PC-3 (cell line): ENCODE measurements at regions not wholly inside any gene's neighbourhood (a gene's known extent, or its start where the extent isn't known, plus 50 kb on each side); places are given as distances from the start of the nearest gene placed in this dataset.
"Not testable (repeated sequence)": the region's sequence is repeated elsewhere in the genome, so short reads cannot be mapped to it uniquely, and the experiment has no call there.

Experiments
- EZH2 ChIP-seq: fragments of 300-600 bp; sonication (generic); IDR thresholded peaks from one replicate; pipeline ENCODE4 v1.6.1; 2017; ENCODE audit warnings: antibody characterized with exemption, mild to moderate bottlenecking, low read length; ENCODE audit not compliant: unreplicated experiment
- EZH2phosphoT487 ChIP-seq: fragments of 300-600 bp; sonication (generic); IDR thresholded peaks from 2 replicates; pipeline ENCODE4 v1.6.1; 2018; ENCODE audit warnings: mild to moderate bottlenecking, antibody characterized with exemption, low read length, borderline replicate concordance

DNA sequence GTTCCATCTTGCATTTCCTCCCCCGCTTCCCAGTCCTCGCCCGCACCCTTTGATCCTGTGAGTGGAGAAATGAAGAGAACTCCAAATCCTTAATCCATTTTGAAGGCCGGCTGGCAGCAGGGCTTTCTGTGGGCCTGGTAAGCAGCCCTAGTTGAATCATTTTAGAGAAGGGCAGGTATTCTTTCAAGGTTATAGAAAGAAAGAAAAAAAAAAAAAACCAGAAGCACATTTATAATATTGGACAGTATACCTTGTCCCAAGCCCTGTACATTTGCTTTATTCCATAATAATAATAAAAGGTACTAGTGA lies 103.7 kb downstream of the PROP1 start:
- TF ChIP-seq EZH2, EZH2phosphoT487: not testable (repeated sequence)
